ENCODE measurements at regions not wholly inside any gene's neighbourhood (a gene's known extent, or its start where the extent isn't known, plus 50 kb on each side); places are given as distances from the start of the nearest gene placed in this dataset.

DNA sequence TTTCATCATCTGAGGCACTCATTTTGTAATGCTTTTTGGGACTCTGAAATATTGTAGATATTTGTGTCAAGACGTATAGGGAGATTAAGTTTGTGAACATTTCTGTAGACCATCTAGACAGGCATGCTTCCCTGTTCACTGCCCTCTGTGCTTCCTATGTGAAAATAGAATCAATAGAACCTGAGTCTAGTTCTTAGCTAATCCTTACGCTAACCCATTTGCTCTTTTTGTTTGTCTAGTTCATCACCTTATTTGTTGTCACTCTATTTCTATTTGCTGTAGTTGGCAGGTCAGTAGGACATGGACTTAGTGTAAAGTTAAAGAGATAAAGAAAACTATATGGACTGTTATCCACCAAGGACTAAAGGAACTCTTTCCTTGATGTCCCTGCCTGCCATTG lies 1755.2 kb downstream of the C4orf33 start:
- TF ChIP-seq E4F1 (CRISPR knock-in tag; IDR thresholded peaks at IDR 0.05; ENCODE audit: borderline replicate concordance) (no peak), SRSF9 (IDR thresholded peaks at IDR 0.05; ENCODE audit: borderline replicate concordance, low read depth, low read length) (no peak), CTCF (IDR thresholded peaks at IDR 0.05 in 2 of 3, conservative IDR thresholded peaks at IDR 0.05 in 1 of 3; ENCODE audit: insufficient read depth in 2 of 3, low read depth in 1 of 3, low read length in 3 of 3) (no peak), POLR2A (conservative IDR thresholded peaks at IDR 0.05) (no peak), ZNF584 (CRISPR knock-in tag; IDR thresholded peaks at IDR 0.05; ENCODE audit: low read depth) (no peak), DPF2 (IDR thresholded peaks at IDR 0.05) (no peak), CEBPB (tag; IDR thresholded peaks at IDR 0.05) (no peak)
- TF ChIP-seq, protein P1, sequence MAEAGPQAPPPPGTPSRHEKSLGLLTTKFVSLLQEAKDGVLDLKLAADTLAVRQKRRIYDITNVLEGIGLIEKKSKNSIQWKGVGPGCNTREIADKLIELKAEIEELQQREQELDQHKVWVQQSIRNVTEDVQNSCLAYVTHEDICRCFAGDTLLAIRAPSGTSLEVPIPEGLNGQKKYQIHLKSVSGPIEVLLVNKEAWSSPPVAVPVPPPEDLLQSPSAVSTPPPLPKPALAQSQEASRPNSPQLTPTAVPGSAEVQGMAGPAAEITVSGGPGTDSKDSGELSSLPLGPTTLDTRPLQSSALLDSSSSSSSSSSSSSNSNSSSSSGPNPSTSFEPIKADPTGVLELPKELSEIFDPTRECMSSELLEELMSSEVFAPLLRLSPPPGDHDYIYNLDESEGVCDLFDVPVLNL (CRISPR knock-in tag; IDR thresholded peaks at IDR 0.05; ENCODE audit: low read depth), result no peak
- TF ChIP-seq, protein P2, sequence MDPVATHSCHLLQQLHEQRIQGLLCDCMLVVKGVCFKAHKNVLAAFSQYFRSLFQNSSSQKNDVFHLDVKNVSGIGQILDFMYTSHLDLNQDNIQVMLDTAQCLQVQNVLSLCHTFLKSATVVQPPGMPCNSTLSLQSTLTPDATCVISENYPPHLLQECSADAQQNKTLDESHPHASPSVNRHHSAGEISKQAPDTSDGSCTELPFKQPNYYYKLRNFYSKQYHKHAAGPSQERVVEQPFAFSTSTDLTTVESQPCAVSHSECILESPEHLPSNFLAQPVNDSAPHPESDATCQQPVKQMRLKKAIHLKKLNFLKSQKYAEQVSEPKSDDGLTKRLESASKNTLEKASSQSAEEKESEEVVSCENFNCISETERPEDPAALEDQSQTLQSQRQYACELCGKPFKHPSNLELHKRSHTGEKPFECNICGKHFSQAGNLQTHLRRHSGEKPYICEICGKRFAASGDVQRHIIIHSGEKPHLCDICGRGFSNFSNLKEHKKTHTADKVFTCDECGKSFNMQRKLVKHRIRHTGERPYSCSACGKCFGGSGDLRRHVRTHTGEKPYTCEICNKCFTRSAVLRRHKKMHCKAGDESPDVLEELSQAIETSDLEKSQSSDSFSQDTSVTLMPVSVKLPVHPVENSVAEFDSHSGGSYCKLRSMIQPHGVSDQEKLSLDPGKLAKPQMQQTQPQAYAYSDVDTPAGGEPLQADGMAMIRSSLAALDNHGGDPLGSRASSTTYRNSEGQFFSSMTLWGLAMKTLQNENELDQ (CRISPR knock-in tag; IDR thresholded peaks at IDR 0.05; ENCODE audit: borderline replicate concordance), result no peak
